ENCODE measurements at regions not wholly inside any gene's neighbourhood (a gene's known extent, or its start where the extent isn't known, plus 50 kb on each side); places are given as distances from the start of the nearest gene placed in this dataset.

DNA sequence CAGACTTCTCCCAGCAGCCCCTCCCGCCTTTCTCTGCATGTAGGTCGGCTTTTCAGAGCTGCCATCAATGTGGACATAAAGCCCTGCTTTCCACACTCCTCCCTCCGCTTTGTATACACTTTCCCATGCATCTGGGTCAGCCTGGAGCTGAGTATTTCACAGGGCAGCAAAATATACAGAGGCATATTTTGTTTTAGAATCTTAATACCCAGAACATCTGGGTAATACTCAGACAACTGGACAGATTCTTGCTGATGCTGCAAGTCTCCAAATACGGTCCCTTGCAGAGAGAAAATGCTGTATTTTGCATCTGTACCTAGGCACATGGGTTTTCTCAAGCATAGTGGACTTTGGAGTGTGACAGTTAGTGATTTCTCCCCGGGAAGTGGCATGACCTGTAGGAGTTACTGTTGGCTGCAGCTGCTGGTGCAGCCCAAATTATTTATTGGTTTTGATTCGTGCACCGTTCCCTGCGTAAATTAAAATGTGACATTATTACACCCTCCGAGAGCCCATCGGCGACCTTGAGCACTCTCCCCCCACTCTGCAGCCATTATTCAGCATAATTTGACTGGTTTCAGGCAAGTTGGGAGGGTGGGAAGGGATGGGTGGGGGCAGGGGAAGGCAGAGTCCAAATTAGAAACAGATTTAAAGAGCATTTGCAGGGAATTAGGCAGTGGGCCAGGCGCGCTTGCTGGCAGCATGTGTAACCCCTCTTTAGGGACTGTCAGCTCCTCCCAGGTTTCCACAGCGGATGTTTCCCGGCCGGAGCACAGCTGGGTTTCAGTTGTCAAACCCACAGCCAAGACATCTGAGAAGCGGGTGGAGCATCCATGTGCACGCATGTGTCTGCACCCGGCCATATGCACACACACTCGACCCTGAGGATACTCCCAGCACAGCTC is 100.8 kb downstream of the CPN2 start:
- no peak for DNase-seq

DNA sequence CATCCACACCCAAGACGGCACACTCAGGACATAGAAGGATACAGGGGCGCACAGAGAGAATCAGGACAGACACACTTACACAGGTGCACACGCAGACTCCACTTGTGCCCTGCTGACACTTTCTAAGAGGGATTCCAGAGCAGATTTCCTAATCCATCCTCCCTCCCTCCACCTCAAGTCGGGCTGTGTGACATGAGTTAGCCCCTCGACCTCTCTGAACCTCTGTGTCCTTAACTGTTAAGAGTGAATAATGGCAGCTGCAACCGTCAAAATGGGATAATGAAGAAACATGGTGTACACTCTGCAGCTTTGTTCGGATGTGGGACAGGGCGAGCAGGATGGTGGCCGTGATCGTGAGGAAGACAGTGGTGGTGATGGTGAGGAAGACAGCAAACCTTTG is 100.1 kb downstream of the CPN2 start:
- DNase-seq: no peak

DNA sequence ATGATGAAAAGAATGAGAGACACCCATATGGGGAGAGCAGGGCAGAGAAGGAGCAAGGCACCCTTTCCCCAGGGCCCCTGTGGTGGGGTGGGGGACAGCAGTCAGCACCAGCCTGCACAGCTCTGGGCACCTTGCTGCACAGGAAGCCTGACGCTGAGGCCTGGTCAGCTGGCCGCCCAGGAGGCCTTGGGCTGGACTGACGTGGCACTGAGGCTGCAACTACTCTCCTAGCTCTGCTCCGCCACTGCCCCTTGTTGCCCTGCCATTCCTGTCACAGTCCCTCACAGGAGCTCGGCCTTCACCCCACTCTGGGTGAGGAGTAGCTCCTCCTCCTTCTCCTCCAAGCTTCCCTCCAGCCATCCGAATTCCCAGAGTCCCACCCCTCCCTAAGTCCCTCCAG is 99.7 kb downstream of the CPN2 start:
- DNase-seq: no peak

DNA sequence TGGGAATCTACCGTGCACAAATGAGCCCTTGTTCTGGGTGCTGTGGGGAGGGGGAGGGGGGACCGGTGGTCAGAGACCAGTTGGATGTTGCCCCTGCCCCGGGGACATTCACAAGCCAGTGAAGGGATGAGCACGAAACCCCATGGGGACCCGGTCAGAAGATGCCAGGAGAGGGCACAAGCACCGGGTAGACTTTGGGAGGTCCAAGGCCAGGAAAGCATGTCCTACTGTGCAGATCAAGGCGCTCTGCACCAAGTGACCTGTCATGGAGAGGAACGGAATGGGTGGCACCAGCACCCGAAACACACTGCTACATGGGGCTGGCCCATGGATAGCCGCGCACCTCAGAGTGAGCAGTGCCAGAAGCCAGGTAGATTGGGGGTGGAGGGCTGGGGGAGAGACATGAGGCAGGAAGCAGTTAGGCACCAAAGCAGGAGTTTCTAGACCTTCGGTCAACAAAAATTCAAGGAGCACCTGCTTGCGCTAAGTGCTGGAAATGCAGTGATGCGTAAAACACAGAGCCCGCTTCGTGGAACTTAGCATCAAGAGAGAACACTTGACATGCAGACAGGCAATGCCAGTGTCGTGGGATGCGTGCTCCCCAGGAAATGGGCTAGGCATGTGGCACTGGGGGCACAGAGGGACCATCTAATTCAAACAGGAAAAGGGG is 99.1 kb downstream of the CPN2 start:
- no peak for DNase-seq

DNA sequence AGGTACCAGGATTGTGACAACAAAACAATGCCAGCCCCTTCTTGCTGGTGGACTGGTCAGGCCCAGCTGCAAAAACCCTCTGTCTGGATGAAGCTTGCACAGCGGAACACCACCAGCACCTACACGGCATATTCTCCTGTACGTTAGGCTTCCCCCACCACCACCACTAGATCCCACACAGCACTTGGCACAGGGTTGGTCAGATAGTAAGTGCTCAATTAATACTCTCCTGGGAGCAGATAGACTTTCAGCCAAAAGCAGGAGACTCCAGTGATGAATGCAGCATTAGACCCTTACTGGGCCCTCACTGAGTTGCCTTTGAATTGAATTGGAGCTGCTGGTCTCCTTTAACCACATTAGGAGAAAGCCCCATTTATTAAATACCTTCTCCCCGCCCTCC is 97.9 kb downstream of the CPN2 start:
- no peak for DNase-seq

DNA sequence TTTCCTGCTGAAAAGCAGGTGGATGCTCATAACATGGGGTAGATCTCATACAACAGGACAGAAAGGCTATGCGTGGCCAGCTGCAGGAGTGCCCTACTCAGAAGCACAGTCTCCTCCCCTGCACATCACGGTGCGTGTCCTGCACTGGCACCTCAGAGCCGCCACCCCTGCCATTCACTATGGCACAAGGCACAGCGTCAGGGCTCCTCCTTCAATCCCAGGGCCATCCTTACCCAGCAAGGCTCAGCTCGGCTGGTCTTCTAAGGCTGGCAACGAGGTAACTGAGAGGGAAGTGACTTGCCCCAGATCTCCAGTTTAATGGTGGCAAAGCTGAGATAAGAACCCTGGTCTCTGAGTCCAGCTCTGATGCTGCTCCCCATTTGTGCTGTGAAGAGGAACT is 97.1 kb downstream of the CPN2 start:
- no peak for DNase-seq

DNA sequence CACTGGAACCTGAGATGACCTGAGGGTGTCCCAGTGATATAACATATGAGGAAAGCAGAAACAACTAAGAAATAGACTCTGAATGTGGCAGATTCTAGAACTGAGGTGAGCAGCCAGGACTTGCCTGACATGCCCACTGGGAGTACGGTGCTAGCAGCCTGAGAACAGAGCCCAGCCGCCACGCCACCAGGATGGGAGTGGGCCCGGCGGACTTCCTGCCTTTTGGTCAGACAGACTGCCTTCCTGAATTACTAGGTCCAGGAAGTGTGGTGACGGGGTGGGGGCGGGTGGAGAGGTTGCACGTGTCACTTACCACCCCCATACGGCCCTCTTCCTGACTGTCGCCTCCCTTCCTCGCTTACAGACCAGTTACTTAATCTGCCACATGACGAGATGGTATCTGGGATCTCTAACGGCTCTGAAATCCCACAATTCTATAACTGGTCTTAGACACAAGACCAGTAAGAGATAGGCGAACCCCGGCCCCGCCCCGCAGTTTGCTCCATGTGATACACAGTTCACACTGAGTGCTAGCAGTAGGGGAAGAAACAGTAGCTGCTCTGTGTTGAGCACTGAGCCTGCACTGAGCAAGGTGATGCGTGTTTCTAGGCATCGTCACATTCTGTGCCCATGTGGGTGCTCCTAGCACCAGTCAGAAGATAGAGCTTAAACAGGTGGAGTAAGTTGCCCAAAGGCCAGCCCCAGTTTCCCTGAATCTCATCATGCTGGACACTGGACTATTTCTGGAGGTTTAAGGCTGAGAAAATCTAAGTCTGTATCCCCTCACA is 95.7 kb downstream of the CPN2 start:
- peak; percentile 76 for DNase-seq

DNA sequence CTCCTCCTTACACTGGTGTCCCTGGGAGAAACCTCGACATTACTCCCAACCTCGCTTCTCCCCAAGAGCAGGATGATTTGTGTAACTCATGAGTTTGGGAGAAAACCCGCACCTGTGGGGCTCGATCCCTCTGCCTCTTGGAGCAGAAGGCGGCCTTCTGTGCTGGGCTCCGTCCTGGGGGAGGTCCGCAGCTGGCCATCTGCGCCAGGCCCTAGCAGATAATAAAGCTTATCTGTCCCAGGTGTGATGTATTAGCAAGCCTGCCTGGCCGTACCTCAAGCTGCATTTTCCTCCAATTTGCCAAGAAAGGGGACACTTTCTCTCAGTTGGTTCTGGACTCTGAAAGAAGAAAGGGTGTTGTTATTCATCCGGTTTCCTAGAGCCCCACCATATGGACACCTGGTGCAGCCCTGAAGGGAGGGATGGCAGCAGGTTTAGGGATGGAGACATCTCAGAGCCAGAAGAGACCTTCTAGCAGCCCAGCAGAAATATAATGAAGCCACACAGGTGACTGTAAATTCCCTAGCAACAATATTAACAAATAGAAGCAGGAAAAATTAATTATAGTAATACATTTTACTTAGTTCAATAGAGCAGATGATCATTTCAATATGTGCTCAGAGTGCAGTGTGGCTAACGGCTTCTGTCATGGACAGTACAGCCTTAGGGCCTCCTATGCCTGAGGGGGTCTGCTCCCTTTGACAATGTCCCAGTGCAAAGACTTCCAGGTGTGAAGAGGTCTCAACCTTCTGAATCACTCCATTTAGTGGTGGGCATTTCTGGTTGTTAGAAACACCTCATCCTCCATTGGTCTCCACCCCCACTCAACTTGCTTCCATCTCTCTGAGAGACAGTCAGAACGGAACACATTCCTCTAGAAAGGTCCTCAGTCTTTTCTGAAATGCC is 94.8 kb downstream of the CPN2 start:
- no peak for DNase-seq

DNA sequence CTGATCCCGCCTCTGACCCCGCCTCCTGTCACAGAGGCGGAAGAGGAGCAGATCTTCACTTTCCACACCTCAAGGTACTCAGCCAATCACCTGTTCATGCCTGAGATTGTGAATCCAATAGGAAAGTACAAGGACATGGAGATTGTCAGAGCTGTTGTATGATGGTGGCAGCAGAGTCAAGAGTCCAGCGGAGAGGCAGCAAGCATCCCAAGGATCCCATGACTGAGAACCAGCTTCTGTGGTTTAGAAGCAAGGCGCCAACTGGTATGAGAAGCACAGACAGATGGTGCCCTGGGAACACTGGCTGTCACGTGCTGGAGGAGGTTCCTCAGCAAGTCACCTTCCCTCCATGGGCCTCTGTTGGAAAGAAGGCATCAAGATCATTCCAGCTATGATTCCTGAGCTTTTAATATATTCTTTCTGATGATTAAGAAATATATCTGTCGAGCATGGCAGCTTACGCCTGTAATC is 93.9 kb downstream of the CPN2 start:
- no peak for DNase-seq

DNA sequence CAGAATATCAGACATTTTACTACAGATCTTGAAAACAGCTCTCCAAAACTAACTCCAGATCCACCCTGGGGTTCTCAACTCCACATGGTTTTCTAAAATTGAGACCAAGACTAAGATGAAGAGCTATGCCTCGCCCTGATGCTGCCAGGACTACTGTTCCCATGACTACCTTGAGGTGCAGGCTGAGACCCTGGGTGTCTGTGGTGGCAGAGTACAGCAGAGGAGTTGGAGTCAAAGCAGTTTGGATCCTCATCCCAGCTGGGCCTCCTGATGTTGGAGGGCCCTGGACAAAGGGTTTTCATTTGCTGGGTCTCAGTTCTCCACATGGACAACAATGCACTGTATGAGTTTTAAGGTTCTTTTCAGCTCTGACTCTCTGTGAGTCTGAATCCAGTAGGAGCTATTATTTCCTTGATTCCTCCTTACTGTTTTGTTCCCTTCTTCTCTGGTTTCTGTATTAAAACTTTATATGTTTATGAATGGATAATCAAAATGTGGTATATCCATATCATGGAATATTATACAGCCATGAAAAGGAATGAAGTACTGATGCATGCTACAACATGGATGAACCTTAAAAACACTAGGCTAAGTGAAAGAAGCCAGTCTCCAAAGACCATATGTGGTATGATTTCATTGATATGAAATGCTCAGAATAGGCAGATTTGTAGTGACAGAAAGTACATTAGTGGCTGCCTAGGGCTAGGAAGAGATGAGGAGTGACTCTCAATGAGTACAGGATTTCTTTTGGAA is 93.0 kb downstream of the CPN2 start:
- no peak for DNase-seq

DNA sequence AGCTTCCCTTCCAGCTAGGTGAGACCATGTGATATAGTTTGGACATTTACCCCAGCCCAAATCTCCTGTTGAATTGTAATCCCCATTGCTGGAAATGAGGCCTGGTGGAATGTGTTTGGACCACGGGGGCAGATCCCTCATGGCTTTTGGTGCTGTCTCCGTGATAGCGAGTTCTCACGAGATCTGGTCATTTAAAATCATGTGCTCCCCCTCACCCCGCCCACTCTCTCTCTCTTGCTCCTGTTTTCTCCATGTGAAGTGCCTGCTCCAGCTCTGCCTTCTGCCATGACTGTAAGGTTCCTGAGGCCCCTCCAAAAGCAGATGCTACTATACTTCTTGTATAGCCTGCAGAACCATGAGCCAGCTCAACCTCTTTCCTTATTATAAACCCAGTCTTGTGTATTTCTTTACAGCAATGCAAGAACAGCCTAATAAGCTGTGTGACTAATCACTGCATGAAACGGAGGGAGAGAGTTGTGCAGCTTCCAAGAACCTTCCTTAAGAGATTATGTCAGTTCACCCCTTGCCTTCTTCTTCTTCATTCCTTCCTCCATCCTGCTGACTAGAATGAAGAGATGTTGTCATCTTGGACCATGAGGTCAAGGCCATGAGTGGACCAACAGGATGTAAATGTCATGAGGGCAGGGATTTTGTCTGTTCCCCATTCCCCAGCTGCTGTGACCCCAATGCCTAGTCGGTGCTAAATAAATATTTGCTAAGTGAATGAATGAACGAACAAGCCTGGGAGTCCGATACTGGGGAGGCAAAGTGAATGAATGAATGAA is 91.0 kb downstream of the CPN2 start:
- peak; percentile 42 for DNase-seq

DNA sequence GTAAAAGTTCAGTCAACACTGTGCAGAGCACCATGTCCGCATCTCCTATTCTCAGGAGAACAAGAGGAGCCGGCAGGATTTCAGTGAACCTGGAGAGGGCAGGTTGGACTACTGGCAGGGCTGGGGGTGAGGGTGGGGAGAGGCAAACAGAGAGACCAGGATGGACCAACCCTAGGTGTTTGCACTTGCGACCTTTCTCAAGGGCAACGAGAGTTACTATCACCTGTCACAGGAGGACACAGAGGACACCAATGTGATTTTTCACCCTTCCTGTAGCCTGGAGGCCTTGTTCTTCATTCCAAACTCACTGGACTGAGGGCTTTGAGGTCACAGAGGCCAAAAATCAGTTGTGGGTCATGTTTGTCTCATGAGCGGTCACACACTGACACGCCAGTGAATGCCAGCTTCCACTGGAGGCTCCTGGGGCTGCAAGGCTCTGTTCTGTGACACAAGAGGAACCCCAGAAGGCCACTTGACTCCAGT is 89.5 kb downstream of the CPN2 start:
- peak; percentile 31 for DNase-seq

DNA sequence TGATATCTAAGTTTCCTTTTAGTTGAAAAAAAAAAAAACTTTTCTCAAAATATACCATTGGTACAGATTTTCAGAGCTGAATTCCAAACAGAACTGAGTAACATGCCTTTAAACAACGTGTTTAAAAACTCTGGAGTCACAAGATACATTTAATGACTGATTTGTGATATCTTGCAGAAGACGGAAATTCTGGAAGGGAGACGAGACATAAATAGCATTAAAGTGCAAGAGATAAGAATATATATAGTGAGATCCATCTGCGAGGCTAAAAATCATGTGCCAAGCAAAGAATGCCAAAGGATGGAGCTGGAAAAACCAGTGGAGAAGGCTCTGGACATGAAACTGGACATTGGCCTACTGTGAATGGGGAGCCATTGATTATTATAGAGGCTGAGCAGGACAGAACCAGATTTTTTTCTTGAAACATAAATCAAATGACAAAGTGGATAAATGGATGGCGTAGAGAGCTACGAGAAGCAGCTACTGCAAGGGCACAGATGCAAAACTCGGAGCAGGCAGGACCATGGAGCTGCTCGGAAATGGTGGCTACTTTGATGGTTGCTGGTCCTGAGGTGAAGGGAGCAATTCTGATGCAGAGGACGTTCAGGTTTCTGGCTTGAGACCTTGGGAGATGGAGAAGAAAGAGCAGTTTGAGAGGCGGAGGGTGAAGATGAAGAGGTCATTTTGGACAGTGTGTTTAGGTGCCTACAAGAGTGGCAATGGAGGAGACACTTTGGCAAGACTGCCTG is 88.8 kb downstream of the CPN2 start:
- peak; percentile 9 for DNase-seq

DNA sequence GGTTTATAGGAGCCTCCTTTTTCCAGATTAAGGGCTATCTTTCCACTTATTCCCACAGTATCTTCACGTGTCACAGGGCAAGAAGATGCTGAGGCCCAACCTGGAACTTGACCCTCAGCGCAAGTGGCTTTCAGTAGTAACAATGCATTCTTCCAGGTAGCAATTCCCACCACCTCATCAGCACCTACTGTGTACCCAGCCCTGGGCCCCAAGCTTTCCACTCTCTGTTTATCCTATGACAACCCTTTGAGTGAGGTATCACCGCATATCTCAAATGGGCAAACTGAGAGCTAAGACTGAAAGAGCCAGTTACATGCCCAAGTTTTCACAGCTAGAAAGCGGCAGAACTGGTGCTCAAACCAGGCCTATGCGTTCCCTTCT is 88.2 kb downstream of the CPN2 start:
- peak; percentile 55 for DNase-seq

DNA sequence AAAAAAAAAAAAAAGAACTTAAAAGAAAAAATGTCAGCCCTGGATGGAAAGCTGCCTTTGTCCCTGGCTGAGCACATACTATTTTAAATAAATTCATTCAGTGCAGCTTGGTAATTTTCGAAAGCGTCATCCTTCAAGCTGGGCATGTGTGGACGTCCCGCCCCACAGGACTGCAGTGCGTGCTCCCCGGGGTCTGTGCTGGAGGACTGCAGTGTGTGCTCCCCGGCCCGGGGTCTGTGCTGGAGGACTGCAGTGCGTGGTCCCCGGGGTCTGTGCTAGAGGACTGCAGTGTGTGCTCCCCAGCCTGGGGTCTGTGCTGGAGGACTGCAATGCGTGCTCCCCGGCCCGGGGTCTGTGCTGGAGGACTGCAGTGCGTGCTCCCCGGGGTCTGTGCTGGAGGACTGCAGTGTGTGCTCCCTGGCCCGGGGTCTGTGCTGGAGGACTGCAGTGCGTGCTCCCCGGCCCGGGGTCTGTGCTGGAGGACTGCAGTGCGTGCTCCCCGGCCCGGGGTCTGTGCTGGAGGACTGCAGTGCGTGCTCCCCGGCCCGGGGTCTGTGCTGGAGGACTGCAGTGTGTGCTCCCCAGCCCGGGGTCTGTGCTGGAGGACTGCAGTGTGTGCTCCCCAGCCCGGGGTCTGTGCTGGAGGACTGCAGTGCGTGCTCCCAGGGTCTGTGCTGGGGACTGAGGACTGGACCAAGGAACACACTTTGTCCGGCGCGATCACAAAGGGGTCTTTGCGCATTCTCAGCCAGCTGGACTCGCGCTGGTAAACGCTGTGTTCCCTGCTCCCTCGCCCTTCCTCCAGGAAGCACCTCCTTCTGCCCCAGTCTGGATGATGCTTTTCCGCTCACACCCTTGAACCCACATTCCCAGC is 86.3 kb downstream of the CPN2 start:
- peak; percentile 13 for DNase-seq

DNA sequence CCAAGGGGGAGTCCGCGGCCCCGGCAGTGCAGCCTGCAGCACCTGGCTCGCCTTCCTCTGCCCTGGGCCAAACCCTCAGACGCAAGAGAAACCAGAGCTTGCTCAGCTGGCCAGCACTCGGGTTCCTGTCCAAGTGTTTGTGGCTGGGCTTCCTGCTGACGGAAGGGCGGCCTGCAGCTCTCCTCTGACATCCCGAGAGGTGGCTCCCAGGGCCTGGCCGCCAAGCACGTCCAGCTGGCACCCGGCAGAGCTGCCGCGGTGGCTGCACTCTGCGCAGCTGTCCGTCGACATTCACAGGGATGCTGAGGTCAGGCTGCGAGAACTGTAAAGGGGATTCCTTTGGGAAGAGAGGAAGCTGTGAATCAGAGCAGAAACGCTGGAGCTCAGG is 85.6 kb downstream of the CPN2 start:
- DNase-seq: peak; percentile 39

DNA sequence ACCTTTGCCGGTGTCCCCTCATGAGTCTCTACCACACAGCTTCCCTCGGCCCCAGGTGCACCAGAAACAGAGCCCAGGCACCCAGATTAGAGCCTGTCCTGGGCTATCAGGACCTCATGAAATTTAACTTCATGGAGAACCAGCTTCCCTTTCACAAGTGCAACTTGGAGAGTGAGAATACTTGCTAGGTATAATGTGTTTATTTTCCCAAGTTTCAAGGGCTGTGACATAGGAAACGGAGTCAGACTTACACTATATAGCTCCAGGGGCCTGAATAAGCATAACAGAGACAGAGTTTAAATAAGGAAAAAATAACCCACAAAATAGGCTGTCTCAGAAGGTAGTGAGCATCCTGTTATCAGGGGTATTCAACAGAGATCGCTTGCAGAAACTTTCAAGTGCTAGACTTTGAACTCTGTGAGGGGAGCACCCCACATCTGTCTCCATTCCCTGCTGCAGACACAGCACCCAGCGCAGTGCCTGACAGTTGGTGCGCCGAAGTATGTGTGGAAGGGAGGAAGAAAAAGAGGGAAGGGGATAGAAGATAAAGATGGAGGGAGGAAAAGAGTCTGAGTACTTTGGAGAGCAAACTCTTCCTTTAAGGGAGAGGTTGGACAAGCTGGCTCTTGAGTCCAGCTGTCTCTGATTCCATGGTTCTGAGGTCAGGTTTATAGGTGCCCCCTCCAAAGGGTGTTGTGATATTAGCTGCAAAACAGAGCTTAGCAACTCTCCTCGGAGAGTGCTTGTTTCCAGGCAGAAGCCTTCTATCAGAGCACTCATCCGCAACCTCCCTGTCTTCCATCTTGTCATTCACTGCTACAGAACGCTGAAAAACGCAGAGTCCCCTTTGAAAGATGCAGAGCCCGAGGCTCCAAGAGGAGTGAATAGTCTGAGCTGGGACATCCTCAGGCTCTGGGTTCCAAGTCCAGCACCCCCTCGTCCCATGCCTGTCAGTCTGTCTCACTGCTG is 84.8 kb downstream of the CPN2 start:
- DNase-seq: peak; percentile 24

All from activated effector memory CD4-positive, alpha-beta T cell treated with anti-CD3 and anti-CD28 coated beads, Interleukin-2, amount 50 U/mL, for 16 hours (primary cell).